HG03469 (cell line): ENCODE measurements at regions not wholly inside any gene's neighbourhood (a gene's known extent, or its start where the extent isn't known, plus 50 kb on each side); places are given as distances from the start of the nearest gene placed in this dataset.
"Not testable (repeated sequence)": the region's sequence is repeated elsewhere in the genome, so short reads cannot be mapped to it uniquely, and the experiment has no call there.

ENCODE experiments used
- ATAC-seq: cut with Tn5 transposase; IDR thresholded peaks from one replicate; pipeline ENCODE4 v1.9.1; 2021; ENCODE audit warnings: mild to moderate bottlenecking, moderate library complexity, moderate number of reproducible peaks; ENCODE audit not compliant: unreplicated experiment

DNA sequence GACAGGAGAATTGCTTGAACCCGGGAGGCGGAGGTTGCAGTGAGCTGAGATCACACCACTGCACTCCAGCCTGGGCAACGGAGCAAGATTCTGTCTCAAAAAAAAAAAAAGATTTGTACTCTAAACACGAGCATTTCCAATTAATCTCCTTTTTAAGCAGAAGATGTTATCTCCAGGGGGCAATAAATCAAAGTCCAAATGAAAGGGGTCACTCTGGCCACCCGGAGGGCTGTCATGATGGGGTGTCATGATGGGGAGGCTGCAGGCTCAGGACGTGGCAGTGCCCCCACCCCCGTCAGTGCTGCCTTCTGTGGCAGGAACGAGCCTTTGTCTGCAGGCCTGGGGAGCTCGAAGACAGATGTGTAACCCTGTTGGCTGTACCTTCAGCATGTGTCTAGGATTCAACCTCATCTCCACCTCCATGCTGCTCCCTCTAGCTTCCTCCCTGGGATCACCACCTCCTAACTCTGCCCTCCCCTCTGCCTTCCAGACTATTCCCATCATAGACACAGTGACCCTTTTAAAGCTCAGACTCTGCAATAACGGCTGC is 76.9 kb upstream of the YWHAQ start:
- no peak for ATAC-seq

DNA sequence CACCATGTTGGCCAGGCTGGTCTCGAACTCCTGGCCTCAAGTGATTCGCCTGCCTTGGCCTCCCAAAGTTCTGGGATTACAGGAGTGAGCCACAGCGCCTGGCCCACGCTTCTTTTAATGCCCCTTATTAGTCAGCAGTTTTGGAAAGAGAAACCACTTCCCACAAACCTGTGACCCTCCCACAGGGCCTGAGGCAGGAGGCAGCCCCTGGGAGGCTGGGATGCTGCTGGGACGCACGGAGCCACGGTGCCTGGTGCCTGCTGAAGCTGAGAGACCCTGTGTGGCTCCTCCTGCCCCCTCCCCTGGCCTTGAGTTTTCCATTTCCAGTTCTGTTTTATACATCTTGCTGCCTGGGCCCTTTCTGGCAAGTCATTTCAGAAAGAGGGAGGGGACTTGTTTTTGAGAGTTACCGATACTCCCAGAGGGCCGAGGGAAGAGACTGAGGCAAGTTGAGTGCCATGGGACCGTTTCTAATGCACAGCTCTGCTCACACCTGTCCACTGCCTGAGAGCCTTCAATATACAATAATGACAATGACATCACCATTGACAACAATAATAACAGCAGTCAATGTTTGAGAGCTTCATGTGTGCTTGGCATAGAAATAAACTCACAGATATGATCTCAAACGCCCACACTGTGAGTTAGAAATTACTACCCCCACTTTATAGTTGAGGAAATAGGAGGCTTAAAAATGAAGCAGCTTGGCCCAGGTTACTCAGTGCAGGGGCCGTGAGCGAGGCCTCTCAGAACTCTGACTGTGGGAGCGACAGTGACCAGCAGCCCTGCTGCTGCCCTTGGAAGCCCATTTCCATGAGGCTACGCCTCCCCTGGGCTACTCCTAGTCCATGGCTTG is 78.1 kb upstream of the YWHAQ start:
- no peak for ATAC-seq

DNA sequence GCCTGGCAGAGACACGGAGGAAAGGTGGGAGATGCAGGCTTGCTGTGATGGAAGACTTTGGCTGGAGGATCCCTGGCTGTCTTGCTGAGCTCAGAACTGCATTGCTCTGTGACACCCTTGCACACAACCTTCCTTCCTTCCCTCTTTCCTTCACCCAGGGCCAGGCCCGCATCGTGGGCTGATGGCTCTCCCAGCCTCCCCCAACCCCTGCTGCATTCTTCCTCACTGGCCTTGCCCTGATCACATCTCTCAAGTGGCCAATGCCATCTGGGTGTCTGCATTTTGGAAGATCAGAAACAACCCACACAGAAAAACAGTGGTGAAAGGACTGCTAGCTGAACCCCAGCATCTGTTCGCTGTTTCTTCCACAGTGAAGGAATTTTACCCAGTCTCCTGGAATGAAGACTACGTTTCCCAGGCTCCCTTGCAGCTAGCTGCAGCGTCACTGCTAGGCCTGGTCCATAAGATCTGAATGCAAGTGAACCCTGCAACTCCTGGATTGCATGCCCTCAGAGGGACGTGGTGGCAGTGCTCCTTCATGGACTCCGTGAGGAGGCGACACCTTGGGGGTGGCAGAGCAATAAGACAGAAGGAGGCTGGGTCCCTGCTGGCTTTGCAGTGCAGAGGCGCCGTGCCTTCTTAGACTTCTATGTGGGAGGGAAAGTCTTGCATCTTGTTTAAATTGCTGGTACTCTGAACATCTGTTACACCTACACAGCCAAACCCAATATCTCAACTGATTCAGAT is 78.9 kb upstream of the YWHAQ start:
- no peak for ATAC-seq

DNA sequence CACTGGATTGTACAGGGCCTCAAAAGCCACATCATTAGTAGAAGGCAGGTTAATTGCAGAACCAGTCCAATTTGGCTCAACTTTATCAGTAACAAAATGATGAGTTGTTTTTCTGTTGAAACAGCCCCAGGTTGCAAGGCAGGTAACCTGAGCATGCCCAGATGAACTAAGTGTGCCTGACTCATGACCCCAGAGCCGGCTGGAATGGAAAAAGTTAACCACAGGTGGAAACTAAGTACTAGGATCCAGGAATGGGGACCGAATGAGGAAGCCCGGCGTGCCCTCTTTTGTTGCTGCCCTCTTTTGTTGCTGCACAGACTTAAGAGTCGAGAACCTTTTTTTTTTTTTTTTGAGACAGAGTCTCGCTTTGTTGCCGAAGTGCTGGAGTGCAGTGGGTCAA is 79.5 kb upstream of the YWHAQ start:
- ATAC-seq, result no peak

DNA sequence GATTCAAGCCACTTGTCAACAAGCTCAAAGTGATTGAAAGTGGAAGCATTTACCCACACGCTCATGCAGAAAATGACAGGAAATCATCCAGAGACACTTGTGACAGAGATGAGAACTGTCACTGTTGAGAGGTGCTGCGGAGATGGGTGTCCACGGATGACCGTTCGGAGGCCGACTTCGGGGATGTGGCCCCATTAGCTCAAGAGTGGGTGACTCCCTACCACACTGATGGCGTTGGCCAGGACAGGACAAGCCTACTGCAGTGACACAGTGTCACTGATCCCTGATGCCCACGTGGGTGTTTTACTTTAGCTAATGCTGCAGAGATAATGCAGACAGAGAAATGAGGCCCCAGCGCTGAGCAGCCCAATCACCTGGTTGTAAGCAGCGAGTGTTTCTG is 81.5 kb upstream of the YWHAQ start:
- no peak for ATAC-seq

DNA sequence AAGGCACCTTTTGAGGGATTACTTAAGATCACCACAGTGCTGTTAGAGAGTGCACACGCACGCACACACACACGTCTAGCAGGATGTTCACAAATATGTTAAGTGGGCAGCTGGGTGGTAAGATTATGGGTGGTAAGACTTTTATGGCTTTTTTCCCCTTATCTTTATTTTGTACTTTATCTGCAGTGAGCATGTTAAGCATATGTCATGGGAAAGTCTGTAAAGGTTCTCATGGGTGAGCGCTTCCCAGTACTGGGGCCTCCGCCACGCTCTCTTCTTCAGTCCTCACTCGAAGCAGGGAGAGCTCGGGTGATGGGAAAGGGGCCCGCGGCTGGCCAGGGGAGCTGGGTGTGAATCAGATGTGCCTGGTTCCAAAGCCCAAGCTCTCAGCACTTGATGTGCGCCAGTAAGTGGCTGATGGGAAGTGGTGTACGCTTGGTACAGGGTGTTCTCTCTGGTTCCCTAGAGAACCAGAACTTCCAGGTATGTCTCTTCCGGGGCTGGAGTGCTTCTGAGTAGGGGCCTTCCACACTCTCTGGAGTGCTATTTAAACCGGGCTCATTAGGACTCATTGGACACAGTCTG is 83.9 kb upstream of the YWHAQ start:
- no peak for ATAC-seq

DNA sequence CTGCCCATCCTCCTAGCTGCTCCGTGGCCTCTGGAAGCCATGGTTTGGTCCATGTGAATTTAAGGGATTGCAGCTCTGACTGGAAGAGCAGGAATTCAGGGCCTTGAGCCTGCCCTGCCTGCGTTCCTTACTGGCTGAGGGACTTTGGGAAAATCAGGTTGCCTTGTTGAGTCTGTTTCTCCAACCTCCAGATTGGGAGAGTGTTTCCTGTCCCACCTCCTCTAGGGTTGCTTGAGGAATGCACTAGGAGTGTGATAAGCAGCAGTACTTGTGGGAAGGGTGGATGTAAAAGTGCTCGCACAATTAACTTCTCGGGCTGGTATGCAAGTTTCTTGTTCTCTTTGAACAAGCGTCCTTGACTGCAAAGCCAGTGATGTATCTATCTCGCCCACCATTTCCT is 84.4 kb upstream of the YWHAQ start:
- ATAC-seq, result no peak

DNA sequence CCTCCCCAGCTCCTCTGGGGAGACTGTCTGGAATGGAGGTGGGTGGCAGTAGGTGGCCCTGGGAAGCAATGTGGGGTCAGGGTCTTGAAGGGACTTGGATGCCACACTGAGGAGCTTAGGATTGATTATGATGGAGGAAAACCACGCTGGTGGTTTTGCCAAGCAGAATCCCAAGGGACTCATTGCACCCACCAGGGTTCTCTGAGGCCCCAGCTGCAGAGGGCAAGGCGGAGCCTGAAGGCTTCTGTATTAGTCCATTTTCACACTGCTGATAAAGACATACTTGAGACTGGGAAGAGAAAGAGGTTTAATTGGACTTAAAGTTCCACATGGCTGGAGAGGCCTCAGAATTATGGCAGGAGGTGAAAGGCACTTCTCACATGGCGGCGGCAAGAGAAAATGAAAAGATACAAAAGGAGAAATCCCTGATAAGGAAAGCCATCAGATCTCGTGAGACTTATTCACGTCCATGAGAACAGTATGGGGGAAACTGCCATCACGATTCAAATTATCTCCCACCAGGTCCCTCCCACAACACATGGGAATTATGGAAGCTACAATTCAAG is 87.2 kb upstream of the YWHAQ start:
- ATAC-seq, result no peak

DNA sequence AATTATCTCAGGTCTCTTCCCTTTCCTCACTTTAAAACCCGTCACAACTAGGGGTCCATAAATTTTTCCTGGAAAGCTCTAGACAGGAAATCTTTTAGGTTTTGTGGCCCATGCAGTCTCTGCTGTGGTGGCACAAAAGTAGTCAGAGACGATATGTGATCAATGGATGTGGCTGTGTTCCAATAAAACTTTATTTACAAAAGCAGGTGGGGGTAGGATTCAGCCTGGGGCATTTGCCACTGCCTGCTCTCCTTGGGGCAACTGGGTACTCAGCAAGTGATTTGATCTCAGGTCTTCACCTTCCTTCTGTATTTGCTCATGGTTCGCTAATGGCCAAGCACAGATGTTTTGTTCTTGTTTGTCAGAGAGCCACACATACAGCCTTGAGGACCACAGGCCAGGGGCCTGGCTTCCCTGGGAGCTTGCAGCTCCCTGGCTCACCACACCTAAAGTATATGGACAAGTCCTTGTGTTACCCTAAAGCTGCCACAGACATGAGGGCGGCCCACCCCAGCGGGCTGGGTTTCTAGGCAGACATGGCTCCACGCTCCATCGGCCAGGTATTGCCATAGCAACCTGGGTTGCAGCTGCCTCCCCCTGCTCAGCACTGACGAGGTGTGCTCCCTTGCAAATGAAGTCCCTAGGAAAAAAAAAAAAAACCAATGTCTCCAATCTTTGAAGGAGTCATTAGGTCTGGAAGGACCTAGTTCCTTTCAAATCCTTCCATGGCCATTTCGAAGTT is 89.7 kb upstream of the YWHAQ start:
- no peak for ATAC-seq

DNA sequence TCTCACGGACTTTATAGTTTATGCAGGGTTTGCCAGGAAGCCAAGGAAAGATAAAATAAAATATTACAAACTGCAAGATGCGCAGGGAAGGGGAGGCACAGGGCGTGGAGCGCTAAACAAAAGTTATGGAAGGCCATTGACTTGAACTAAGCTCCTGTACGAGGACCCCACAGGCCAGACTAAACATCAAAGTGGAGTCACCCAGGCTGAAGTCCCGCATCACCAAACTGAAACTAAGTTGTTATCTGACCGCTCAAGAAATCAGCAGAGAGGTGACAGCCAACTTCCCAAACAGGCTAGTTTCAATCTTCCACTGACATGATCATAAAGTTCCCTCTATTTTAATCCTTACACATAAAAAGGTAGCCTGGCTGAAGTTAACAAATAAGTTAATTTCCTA is 90.5 kb upstream of the YWHAQ start:
- no peak for ATAC-seq

DNA sequence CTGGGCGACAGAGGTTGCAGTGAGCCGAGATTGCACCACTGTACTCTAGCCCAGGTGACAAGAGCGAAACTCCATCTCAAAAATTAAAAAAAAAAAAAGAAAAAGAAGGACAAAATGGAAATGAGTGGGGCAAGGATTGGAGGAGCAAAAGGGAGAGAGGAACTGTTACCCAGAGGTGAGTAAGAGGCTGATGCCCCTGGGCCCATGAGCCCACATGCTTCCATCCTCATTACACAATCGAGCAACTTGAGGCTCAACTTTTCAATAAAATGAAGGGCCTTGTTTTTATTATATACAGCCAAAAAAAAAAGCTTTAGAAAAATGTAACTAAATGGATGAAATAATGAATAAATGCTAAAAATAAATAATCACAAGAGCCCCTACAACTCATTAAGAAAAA is 91.7 kb upstream of the YWHAQ start:
- no peak for ATAC-seq

DNA sequence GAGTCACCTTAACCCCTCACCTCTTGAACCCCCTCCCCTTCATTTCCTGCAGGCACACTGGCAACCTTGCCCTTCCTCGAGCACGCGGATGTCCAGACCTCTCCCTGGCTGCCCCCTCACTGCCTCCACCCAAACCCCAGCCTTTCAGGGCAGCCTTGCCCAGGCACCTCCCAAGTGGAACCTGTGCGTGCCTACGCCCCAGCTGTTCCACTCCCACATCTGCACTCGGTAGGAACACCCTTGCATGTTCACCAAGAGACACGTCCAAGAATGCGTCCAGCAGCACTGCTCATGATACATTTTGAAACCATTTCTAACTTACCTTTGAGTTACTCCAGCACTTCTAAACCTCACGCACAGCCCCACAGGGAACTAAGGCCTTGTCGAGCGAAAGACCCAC is 93.8 kb upstream of the YWHAQ start:
- no peak for ATAC-seq

DNA sequence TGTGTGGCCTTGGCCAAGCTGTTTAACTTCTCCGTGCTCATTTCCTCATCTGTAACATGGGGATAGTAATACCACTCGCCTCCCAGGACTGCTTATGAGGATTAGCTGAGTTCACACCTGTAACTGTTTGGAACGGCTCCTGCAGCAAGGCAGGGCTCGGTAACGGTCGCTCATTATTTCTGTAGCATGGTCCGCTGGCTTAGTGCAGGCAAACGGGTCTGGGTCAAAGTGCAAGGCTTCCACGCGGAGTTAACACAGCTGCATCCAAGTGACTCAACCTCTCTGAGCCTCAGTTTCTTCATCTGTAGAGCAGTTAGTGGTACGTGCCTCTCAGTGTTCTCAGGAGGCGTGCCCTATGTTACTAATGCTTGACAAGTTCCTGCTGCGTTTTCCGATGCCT is 94.3 kb upstream of the YWHAQ start:
- ATAC-seq, result no peak

DNA sequence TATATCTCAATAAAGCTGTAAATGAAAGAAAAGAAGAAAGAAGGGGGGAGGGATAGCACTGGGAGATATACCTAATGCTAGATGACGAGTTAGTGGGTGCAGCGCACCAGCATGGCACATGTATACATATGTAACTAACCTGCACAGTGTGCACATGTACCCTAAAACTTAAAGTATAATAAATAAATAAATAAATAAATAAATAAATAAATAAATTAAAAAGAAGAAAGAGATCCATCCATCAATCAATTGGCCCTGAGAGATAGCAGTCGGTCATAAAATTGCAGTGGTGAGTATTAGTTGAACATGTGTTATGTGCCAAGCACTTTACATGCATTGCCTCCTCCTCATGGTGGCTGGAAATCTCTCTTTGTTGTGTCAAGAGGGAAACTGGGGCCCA is 95.2 kb upstream of the YWHAQ start:
- ATAC-seq, result not testable (repeated sequence)

DNA sequence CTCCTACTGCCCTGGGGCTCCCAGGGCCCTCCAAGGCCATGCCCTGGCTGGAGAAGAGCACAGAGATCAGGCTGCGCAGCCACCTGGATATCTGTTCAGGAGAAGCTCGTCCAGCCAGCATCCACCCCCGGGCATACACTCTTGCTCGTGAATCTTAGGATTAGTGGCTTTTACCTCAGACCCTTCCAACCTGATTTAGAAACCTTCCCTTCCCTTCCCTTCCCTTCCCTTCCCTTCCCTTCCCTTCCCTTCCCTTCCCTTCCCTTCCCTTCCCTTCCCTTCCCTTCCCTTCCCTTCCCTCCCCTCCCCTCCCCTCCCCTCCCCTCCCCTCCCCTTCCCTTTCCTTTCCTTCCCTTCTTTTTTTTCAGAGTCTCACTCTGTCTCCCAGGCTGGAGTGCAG is 99.7 kb upstream of the YWHAQ start:
- not testable (repeated sequence) for ATAC-seq

DNA sequence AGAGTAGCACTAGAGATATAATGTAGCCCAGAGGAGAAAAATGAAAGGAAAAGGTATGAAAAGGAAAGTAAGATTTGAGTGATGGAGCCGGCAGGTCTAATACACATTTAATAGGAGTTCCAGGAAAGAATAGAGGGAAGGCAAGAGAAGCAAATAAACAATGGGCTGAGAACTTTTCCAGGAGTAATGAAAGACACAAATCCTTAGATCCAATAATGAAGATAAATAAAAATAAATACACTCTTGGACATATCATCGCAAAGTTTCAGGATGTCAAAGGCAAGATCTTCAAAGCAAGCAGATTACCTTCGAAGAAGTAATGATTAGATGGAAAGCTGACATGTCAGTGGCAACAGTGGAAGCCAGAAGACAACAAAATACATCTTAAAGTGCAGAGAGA is 102.0 kb upstream of the YWHAQ start:
- ATAC-seq, result no peak

DNA sequence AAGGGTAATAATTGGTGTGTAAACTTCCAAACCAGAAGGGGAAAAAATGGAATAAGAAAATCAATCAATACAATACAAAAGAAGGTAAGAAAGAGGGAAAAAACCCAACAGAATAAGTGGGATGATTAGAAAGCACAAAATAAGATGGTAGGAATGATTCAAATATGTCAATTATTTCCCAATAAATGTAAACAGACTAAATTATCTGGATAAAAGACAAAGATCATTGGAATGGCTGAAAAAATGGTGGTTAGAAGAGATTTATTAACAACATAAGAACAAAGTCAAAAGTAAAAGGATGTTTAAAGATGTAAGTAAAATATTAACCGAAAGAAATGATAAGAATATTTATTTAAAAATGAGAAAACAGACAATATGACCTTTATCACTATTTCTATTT is 103.5 kb upstream of the YWHAQ start:
- ATAC-seq, result no peak

DNA sequence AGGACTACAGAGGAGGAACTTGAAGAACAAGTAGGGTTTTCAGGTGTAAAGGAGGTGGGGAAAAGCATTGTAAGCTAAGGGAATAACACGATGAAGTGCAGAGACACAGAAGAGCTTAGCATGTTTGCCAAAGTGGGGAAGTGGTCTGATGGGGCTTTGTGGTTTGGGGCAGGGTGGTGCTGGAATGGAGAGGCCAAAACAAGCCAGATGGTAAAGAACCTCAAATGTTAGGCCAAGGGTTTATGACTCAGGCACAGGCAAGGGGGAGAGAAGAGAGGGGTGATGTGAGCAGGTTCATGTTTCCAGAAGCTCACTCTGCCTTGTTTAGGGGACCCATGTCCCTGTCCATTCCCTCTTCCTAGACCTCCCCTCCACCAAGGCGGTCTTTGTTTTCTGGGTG is 104.5 kb upstream of the YWHAQ start:
- ATAC-seq, result no peak

DNA sequence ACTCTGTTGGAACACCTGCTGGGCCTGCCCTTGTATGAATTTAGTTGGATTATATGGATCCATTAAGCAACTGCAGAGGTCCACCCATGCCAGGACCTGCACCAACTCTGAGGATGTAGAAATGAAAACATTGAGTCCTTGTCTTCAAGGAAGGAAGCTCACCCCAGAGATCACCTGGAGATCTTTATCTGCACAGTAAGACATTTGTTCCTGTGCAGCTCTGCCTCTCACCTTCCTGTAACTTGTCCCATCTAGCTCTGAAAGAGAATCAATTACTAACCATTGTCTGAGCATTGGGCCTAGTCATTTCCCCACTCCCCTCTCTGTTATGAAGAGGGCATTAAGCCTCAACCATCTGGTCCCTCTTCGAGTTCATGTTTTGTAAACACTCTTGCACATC is 105.2 kb upstream of the YWHAQ start:
- no peak for ATAC-seq

DNA sequence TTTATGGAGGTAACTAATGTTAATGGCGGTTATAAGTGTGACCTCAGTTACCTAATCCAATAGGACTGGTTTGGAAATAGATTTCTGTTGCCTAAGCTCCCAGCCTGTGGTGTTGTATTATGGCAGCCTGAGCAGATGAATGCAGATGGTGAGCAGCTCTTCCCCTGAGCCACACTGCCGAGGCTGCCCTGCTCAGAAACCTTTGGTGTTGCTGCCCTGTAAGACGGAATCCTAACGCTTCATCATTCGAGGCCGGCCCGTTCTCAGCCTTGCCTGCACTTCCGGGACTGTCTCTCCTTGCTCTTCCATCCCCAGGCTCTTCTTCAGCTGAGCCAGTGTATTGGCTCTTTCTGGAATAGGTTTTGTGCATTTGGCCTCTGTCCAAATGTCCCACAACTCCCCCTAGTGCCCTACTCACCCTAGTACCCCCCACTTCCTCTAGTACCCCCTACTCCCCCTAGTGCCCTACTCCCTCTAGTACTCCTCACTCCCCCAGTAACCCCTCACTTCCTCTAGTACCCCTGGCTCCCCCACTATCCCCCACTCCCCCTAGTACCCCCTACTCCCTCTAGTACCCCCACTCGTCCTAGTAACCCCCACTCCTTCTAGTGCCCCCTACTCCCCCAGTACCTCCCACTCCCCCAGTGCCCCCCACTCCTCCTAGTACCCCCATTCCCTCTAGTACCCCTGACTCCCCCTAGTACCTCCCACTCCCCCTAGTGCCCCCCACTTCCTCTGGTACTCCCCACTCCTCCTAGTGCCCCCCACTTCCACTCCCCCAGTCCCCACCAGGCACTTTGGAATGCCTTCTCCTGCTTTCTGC is 106.0 kb upstream of the TAF1B start:
- ATAC-seq, result no peak
